AG10803 (cell line): ENCODE measurements at regions not wholly inside any gene's neighbourhood (a gene's known extent, or its start where the extent isn't known, plus 50 kb on each side); places are given as distances from the start of the nearest gene placed in this dataset.
A peak's percentile ranks its signal among the peaks of the same experiment; 100 is the strongest.
"Not testable (repeated sequence)": the region's sequence is repeated elsewhere in the genome, so short reads cannot be mapped to it uniquely, and the experiment has no call there.

Experiments used
- DNase-seq: peaks from one replicate; pipeline ENCODE4 v3.0.0; 2010; ENCODE audit warnings: low read depth
- H3K4me3 ChIP-seq: 2 replicates; pipeline ENCODE4 v1.5.1; 2011; ENCODE audit warnings: mild to moderate bottlenecking, low read length, control low read depth
- CTCF ChIP-seq: conservative IDR thresholded peaks from 2 replicates; pipeline ENCODE4 v1.5.1; 2011; ENCODE audit warnings: mild to moderate bottlenecking, low read length, control low read depth, inconsistent platforms

GRCh38 chr12:89154743-89155499 lies 197.4 kb downstream of the DUSP6 start:
- no peak overlapping the region for H3K4me3 ChIP-seq
- TF ChIP-seq CTCF, result peak; percentile 20; the same call in 1 of the 2 replicates
- DNase-seq, result peak; percentile 88

- DNase-seq, result peak; percentile 72
- no peak overlapping the region for H3K4me3 ChIP-seq
- no peak for TF ChIP-seq CTCF
These were observed 199.0 kb downstream of the DUSP6 start for GRCh38 chr12:89153341-89153740.

- DNase-seq, result no peak
- no peak for TF ChIP-seq CTCF
- no peak overlapping the region for H3K4me3 ChIP-seq
These were observed 200.8 kb downstream of the DUSP6 start for GRCh38 chr12:89151536-89151935.

GRCh38 chr12:89150789-89151188 lies 201.5 kb downstream of the DUSP6 start:
- not testable (repeated sequence) for DNase-seq, H3K4me3 ChIP-seq

- TF ChIP-seq CTCF, result no peak
- DNase-seq, result peak; percentile 82
- no peak overlapping the region for H3K4me3 ChIP-seq
These were observed 211.6 kb downstream of the DUSP6 start for GRCh38 chr12:89140602-89141238.

- H3K4me3 ChIP-seq, result no peak overlapping the region
- TF ChIP-seq CTCF, result no peak
- DNase-seq, result no peak
These were observed 212.2 kb downstream of the DUSP6 start for GRCh38 chr12:89140141-89140540.

GRCh38 chr12:89139390-89139789 lies 212.9 kb downstream of the DUSP6 start:
- H3K4me3 ChIP-seq, result no peak overlapping the region

More at GRCh38 chr12:89139390-89139789, 212.9 kb downstream of the DUSP6 start:
- no peak for DNase-seq
- TF ChIP-seq CTCF, result no peak
